ENCODE measurements at regions not wholly inside any gene's neighbourhood (a gene's known extent, or its start where the extent isn't known, plus 50 kb on each side); places are given as distances from the start of the nearest gene placed in this dataset.

DNA sequence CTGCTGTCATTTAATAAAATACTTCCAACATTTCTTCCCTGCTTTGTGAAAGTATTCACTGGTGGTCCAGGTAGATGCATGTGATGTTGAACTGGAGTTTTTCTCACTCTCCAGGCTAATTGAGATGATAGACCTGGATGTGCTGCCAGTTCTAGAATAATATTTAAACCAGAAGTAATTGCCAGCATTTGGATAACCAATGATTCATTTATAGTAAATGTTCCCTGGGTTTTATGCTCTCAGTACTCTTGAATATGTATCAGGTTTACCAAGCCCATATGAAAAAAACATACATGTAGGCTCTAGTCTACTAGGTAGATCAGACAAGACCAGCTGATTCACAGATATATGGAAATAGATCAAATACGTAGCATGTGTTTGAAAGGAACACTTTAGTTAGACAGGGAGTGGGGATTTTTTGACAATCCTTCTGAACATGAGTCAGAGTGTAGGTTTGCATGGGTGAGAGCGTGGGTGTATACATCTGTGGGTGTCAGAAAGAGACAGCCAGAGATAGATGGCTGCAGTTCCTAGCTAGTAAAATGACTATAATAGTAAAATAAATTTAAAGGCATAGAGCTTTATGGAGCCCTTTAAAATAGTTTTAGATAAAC lies 115.1 kb downstream of the NAB1 start:
- Histone ChIP-seq H3K27ac (no peak overlapping the region), H3K36me3 (no peaks in the 10 kb centered on the region), H3K4me3 (no peak overlapping the region), H3K27me3 (no peaks in the 10 kb centered on the region), H3K9me3 (no peaks in the 10 kb centered on the region), H3K4me1 (peaks cover 0 to 8% of the 10 kb centered on the region in 2 donors)
- intact Hi-C loops (cut with DNase I), result no loop called here
- ATAC-seq (no peak), DNase-seq (no peak)
- TF ChIP-seq, protein P1, sequence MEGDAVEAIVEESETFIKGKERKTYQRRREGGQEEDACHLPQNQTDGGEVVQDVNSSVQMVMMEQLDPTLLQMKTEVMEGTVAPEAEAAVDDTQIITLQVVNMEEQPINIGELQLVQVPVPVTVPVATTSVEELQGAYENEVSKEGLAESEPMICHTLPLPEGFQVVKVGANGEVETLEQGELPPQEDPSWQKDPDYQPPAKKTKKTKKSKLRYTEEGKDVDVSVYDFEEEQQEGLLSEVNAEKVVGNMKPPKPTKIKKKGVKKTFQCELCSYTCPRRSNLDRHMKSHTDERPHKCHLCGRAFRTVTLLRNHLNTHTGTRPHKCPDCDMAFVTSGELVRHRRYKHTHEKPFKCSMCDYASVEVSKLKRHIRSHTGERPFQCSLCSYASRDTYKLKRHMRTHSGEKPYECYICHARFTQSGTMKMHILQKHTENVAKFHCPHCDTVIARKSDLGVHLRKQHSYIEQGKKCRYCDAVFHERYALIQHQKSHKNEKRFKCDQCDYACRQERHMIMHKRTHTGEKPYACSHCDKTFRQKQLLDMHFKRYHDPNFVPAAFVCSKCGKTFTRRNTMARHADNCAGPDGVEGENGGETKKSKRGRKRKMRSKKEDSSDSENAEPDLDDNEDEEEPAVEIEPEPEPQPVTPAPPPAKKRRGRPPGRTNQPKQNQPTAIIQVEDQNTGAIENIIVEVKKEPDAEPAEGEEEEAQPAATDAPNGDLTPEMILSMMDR (IDR thresholded peaks at IDR 0.05), result no peak

DNA sequence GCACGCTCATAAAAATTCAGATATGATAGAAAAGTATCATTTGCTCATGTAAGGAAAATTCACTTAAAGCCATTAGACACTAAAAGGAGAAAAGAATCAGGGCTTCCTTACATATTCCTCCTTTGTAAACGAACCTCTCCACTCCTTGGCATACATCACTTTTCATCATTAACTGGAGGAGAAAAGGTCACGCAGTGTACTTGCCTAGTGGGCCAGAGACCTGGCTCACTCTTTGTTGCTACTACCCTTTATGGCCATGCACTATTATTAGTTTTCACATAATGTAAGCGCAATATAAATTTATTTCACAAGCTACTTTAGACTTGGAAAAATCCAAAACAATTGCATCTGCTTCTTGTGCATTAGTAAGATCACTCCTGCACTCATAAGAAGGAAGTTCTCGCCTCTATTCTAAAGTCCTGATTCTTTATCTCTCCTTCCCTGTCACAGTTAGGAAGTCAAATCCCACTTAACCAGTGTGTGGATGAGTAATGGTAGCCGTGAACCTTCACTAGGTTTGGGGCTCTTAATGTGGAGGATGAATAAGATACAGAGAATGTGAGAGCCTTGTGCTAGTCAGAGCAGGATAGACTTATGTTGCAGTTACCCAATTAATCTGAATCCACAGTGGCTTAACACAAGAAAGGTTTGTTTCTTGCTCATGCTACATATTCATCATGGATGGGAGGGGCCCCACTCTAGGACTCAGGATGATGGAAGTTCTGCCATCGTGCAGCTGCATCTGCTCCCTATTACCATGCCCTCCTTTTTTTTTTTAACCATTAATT lies 115.0 kb upstream of the GLS start:
- no peak for DNase-seq
- no peaks in the 10 kb centered on the region for H3K36me3 ChIP-seq
- H3K9me3 ChIP-seq, result no peaks in the 10 kb centered on the region
- no peaks in the 10 kb centered on the region for H3K4me1 ChIP-seq
- no peaks in the 10 kb centered on the region for H3K27me3 ChIP-seq
- ATAC-seq, result peak; percentile 46
- intact Hi-C loops (cut with DNase I), result no loop called here
- no peak overlapping the region for H3K4me3 ChIP-seq
- TF ChIP-seq, protein P1 (IDR thresholded peaks at IDR 0.05), result no peak
- no peak overlapping the region for H3K27ac ChIP-seq

DNA sequence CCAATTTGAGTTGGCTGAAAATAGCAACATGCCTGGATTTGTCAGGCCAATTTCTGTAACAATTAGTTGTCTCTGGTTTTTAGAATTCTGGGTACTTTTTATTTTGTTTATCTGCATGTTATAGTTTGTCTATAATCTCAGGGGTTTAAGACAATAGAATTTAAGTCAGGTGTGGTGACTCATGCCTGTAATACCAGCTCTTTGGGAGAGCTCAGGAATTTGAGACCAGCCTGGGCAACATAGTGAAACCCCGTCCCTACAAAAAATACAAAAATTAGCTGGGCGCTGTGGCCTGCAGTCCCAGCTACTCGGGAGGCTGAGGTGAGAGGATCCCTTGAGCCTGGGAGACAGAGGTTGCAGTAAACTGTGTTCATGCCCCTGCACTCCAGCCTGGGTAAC lies 114.4 kb upstream of the GLS start:
- ATAC-seq (no peak), DNase-seq (no peak)
- Histone ChIP-seq H3K36me3 (no peaks in the 10 kb centered on the region), H3K27me3 (no peaks in the 10 kb centered on the region), H3K9me3 (no peaks in the 10 kb centered on the region), H3K27ac (no peak overlapping the region), H3K4me1 (no peaks in the 10 kb centered on the region), H3K4me3 (no peak overlapping the region)
- TF ChIP-seq, protein P1 (IDR thresholded peaks at IDR 0.05), result no peak
- intact Hi-C loops (cut with DNase I), result no loop called here

DNA sequence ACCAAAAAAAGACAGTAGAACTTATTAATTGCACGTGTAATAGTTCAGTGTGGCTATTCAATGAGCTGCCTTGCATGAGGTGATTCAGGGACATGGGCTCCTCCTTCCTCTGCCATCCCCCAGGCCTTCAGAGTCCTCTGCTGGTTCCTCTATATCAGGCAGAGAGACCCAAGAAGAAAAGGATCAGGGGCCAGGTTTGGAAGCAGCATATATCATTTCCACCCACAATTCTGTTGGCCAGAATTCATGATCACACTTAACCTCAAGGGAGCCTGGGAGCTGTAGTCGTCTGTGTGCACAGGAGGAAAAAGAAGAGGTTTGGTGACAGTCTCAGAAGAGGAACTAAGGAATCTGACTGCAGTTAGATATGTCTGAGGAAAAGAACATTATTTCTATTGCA lies 114.0 kb upstream of the GLS start:
- no peak for ATAC-seq
- H3K36me3 ChIP-seq, result no peaks in the 10 kb centered on the region
- TF ChIP-seq, protein P1 (IDR thresholded peaks at IDR 0.05), result no peak
- no peak for DNase-seq
- H3K4me1 ChIP-seq, result no peaks in the 10 kb centered on the region
- no peak overlapping the region for H3K4me3 ChIP-seq
- H3K27me3 ChIP-seq, result no peaks in the 10 kb centered on the region
- no peak overlapping the region for H3K27ac ChIP-seq
- no peaks in the 10 kb centered on the region for H3K9me3 ChIP-seq
- intact Hi-C loops (cut with DNase I), result no loop called here

DNA sequence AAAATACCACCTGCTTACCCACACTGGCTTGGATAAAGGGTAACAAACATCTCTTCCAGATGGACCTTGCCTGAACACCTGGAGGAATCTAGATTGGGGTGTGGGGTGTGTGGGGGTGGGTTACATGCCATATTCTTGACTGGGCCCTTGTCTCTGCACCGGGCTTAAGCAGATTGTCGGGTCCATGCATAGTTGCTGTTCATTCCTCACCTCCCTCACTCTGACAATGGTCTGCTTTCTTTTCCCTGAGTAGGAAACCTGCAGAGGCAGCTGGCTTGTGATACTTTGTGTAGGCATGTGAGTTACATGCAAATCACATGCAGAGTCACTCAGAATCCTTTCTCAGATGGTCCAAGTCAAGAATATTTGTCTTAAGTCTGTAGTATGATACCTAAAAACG lies 112.8 kb upstream of the GLS start:
- Histone ChIP-seq H3K4me3 (no peak overlapping the region), H3K4me1 (no peaks in the 10 kb centered on the region), H3K27ac (no peak overlapping the region), H3K9me3 (no peaks in the 10 kb centered on the region), H3K27me3 (no peaks in the 10 kb centered on the region), H3K36me3 (no peaks in the 10 kb centered on the region)
- intact Hi-C loops (cut with DNase I), result no loop called here
- DNase-seq (no peak), ATAC-seq (no peak)
- TF ChIP-seq, protein P1 (IDR thresholded peaks at IDR 0.05), result no peak

Measured in left lung (tissue), 4 donors.